SK-N-SH treated with all-trans-retinoic acid at 6 μM for 48 hours (cell line): ENCODE measurements at regions not wholly inside any gene's neighbourhood (a gene's known extent, or its start where the extent isn't known, plus 50 kb on each side); places are given as distances from the start of the nearest gene placed in this dataset.

ENCODE experiments used
- ATAC-seq: fragments of 200-7000 bp; cut with Tn5 transposase; 3 replicates; pipeline ENCODE4 v1.9.1; 2020; ENCODE audit warnings: mild to moderate bottlenecking, moderate library complexity
- ARNTL ChIP-seq: fragments of 450-650 bp; formaldehyde crosslinking; IDR thresholded peaks from 2 replicates; pipeline ENCODE4 v1.5.0; 2020; ENCODE audit warnings: low read depth, mild to moderate bottlenecking, moderate library complexity, borderline replicate concordance
- BACH2 ChIP-seq: fragments of 250-450 bp; sonication (Bioruptor Pico); IDR thresholded peaks from 2 replicates; pipeline ENCODE4 v1.9.0; 2021; ENCODE audit warnings: mild to moderate bottlenecking, borderline replicate concordance
- CREB5 ChIP-seq: fragments of 250-450 bp; sonication (Bioruptor Pico); IDR thresholded peaks from 2 replicates; pipeline ENCODE4 v1.5.1; 2020; ENCODE audit warnings: low read depth, mild to moderate bottlenecking, moderate library complexity
- CSRNP3 ChIP-seq: fragments of 250-450 bp; sonication (Bioruptor Pico); IDR thresholded peaks from 2 replicates; pipeline ENCODE4 v1.5.1; 2021; ENCODE audit warnings: mild to moderate bottlenecking, moderate library complexity
- ISL1 ChIP-seq: fragments of 250-450 bp; sonication (Bioruptor Pico); IDR thresholded peaks from 2 replicates; pipeline ENCODE4 v2.1.2; 2022; ENCODE audit warnings: mild to moderate bottlenecking, moderate library complexity
- OSR1 ChIP-seq: fragments of 250-450 bp; sonication (Bioruptor Pico); IDR thresholded peaks from 2 replicates; pipeline ENCODE4 v1.8.0; 2022; ENCODE audit warnings: moderate library complexity, mild to moderate bottlenecking, inconsistent platforms
- PPARA ChIP-seq: fragments of 250-450 bp; sonication (Bioruptor Pico); IDR thresholded peaks from 2 replicates; pipeline ENCODE4 v1.5.0; 2020; ENCODE audit warnings: mild to moderate bottlenecking, borderline replicate concordance
- RARB ChIP-seq: fragments of 250-450 bp; sonication (Bioruptor Pico); IDR thresholded peaks from 2 replicates; pipeline ENCODE4 v1.8.0; 2021; ENCODE audit warnings: mild to moderate bottlenecking, moderate library complexity
- SNAI2 ChIP-seq: fragments of 250-450 bp; sonication (Bioruptor Pico); IDR thresholded peaks from 2 replicates; pipeline ENCODE4 v1.5.0; 2020; ENCODE audit warnings: mild to moderate bottlenecking, moderate library complexity
- TCF4 ChIP-seq: fragments of 250-450 bp; sonication (Bioruptor Pico); IDR thresholded peaks from 2 replicates; pipeline ENCODE4 v1.8.0; 2021; ENCODE audit warnings: mild to moderate bottlenecking, moderate library complexity, borderline replicate concordance
- TOX ChIP-seq: fragments of 250-450 bp; sonication (Bioruptor Pico); IDR thresholded peaks from 2 replicates; pipeline ENCODE4 v1.8.0; 2021; ENCODE audit warnings: mild to moderate bottlenecking, moderate library complexity, borderline replicate concordance
- ZC3H10 ChIP-seq: fragments of 250-450 bp; sonication (Bioruptor Pico); IDR thresholded peaks from 2 replicates; pipeline ENCODE4 v1.5.1; 2021; ENCODE audit warnings: mild to moderate bottlenecking, moderate library complexity
- ZFP3 ChIP-seq: fragments of 250-450 bp; sonication (Bioruptor Pico); IDR thresholded peaks from 2 replicates; pipeline ENCODE4 v1.5.0; 2020; ENCODE audit warnings: mild to moderate bottlenecking, moderate library complexity
- ZNF565 ChIP-seq: fragments of 450-650 bp; formaldehyde crosslinking; conservative IDR thresholded peaks from 2 replicates; pipeline ENCODE4 v1.5.0; 2020; ENCODE audit warnings: low read depth, mild to moderate bottlenecking, moderate library complexity
- TF ChIP-seq, protein P1 (sequence below): fragments of 250-450 bp; sonication (Bioruptor Pico); IDR thresholded peaks from 2 replicates; pipeline ENCODE4 v1.8.0; 2020; ENCODE audit warnings: mild to moderate bottlenecking, moderate library complexity, borderline replicate concordance
- TF ChIP-seq, protein P2 (sequence below): fragments of 250-450 bp; sonication (Bioruptor Pico); IDR thresholded peaks from 2 replicates; pipeline ENCODE4 v1.8.0; 2021; ENCODE audit warnings: low read depth, mild to moderate bottlenecking, moderate library complexity, borderline replicate concordance
- TF ChIP-seq, protein P3 (sequence below): fragments of 250-450 bp; sonication (Bioruptor Pico); IDR thresholded peaks from 2 replicates; pipeline ENCODE4 v1.5.0; 2020; ENCODE audit warnings: mild to moderate bottlenecking, moderate library complexity

DNA sequence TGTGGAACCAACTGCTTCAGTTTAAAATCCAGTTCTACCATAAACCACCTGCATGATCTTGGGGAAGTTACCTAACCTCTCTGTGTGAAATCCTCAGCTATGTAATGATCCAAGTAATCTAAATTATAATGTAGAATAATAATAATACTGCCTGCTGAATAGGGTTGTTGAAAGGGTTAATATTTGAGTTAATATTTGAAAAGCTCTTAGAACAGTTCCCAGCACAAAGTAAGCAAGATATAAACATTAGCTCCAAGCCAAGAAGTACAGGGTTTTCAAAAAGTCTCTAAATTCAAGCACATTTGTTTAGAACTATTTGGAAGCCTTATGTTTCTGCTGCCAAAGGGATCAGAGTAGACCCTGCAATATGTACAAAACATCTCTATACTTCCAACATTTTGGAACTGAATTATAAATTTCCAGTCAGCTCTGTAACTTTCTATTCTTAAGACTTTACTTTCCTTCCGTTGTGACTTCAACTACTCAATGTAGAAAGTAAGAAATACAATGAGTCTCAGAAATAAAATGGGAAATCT lies 76.7 kb upstream of the FAM9C start (continued):
- TF ChIP-seq CSRNP3 (CRISPR knock-in tag) (no peak), ZC3H10 (no peak), RARB (no peak), ZFP3 (CRISPR knock-in tag) (no peak), SNAI2 (no peak)
- TF ChIP-seq, protein P1, sequence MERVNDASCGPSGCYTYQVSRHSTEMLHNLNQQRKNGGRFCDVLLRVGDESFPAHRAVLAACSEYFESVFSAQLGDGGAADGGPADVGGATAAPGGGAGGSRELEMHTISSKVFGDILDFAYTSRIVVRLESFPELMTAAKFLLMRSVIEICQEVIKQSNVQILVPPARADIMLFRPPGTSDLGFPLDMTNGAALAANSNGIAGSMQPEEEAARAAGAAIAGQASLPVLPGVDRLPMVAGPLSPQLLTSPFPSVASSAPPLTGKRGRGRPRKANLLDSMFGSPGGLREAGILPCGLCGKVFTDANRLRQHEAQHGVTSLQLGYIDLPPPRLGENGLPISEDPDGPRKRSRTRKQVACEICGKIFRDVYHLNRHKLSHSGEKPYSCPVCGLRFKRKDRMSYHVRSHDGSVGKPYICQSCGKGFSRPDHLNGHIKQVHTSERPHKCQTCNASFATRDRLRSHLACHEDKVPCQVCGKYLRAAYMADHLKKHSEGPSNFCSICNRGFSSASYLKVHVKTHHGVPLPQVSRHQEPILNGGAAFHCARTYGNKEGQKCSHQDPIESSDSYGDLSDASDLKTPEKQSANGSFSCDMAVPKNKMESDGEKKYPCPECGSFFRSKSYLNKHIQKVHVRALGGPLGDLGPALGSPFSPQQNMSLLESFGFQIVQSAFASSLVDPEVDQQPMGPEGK (CRISPR knock-in tag), result no peak

DNA sequence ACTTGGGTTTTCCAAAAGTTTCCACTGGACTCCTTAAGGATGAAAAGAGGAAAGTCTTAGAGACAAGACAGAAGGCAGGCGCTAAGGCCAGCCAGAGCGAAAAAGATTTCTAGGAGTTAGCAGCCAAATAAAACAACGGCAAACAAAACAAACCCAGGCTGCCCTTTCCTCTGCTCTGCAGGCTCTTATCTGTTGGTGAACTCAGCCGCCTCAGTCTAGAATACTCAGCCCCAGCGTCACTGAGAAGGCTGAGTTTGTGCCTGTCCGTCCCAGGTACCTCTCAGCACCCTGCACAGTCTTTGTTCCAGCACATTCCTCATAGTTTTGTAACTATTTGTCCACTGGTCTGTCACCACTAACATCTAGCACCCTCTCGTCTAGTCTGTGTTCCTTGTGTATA lies 75.6 kb upstream of the FAM9C start:
- TF ChIP-seq RARB (no peak), ZFP3 (CRISPR knock-in tag) (no peak), BACH2 (CRISPR knock-in tag) (no peak), CREB5 (no peak), TCF4 (CRISPR knock-in tag) (no peak)
- TF ChIP-seq, protein P1 (CRISPR knock-in tag), result no peak
- TF ChIP-seq, all 23 proteins: peak for 0
- peak; percentile 79 for ATAC-seq

GRCh38 chrX:13119386-13119785 lies 75.0 kb upstream of the FAM9C start:
- ATAC-seq, result peak; percentile 53
- TF ChIP-seq TCF4 (CRISPR knock-in tag), result no peak
- TF ChIP-seq PPARA (CRISPR knock-in tag), result no peak
- no peak for TF ChIP-seq OSR1 (CRISPR knock-in tag)
- TF ChIP-seq, protein P2, sequence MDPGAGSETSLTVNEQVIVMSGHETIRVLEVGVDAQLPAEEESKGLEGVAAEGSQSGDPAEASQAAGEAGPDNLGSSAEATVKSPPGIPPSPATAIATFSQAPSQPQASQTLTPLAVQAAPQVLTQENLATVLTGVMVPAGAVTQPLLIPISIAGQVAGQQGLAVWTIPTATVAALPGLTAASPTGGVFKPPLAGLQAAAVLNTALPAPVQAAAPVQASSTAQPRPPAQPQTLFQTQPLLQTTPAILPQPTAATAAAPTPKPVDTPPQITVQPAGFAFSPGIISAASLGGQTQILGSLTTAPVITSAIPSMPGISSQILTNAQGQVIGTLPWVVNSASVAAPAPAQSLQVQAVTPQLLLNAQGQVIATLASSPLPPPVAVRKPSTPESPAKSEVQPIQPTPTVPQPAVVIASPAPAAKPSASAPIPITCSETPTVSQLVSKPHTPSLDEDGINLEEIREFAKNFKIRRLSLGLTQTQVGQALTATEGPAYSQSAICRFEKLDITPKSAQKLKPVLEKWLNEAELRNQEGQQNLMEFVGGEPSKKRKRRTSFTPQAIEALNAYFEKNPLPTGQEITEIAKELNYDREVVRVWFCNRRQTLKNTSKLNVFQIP (CRISPR knock-in tag), result no peak
- no peak for TF ChIP-seq TOX (CRISPR knock-in tag)
- TF ChIP-seq ISL1 (CRISPR knock-in tag), result no peak
- TF ChIP-seq, protein P1 (CRISPR knock-in tag), result no peak
- TF ChIP-seq ZNF565 (CRISPR knock-in tag), result no peak

DNA sequence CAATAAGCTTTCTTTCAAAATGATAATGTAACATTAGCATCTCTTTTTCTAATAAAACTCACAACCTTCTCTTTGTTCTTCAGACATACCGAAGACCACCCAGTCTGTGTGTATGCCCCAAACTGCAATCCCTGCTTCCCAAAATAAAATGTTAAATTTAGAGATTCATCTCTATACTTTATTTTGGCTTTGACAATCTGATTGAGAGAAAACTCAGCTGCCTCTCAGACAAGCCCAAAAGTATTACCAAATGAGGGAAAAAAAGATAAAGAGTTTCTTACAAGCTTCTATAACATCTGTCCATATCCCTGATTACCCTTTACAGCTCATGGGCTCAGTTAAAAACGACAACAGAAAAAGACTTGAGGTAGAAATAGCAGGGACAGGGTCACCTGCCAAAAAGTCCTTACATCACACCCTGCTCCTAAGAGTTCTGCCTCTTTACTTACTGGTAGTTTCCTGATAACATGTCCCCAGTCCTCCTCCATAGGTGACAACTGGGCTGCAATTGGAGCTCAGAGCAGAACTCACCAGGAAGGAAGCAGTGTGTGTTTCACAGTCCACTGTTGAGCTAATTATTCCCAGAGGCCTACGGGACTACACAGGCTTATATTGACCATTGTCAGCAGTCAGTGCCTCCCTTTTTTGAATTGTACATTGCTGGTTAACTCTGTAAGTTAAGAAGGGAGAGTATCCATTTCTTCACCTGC lies 70.9 kb upstream of the FAM9C start:
- no peak for ATAC-seq
- TF ChIP-seq, protein P3, sequence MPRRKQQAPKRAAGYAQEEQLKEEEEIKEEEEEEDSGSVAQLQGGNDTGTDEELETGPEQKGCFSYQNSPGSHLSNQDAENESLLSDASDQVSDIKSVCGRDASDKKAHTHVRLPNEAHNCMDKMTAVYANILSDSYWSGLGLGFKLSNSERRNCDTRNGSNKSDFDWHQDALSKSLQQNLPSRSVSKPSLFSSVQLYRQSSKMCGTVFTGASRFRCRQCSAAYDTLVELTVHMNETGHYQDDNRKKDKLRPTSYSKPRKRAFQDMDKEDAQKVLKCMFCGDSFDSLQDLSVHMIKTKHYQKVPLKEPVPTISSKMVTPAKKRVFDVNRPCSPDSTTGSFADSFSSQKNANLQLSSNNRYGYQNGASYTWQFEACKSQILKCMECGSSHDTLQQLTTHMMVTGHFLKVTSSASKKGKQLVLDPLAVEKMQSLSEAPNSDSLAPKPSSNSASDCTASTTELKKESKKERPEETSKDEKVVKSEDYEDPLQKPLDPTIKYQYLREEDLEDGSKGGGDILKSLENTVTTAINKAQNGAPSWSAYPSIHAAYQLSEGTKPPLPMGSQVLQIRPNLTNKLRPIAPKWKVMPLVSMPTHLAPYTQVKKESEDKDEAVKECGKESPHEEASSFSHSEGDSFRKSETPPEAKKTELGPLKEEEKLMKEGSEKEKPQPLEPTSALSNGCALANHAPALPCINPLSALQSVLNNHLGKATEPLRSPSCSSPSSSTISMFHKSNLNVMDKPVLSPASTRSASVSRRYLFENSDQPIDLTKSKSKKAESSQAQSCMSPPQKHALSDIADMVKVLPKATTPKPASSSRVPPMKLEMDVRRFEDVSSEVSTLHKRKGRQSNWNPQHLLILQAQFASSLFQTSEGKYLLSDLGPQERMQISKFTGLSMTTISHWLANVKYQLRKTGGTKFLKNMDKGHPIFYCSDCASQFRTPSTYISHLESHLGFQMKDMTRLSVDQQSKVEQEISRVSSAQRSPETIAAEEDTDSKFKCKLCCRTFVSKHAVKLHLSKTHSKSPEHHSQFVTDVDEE (CRISPR knock-in tag), result no peak
- TF ChIP-seq ARNTL (CRISPR knock-in tag) (no peak), CREB5 (no peak), TCF4 (CRISPR knock-in tag) (no peak), OSR1 (CRISPR knock-in tag) (no peak), ISL1 (CRISPR knock-in tag) (no peak), ZC3H10 (no peak), TOX (CRISPR knock-in tag) (no peak), PPARA (CRISPR knock-in tag) (no peak)
